ENCODE measurements at regions not wholly inside any gene's neighbourhood (a gene's known extent, or its start where the extent isn't known, plus 50 kb on each side); places are given as distances from the start of the nearest gene placed in this dataset.
"Not testable (repeated sequence)": the region's sequence is repeated elsewhere in the genome, so short reads cannot be mapped to it uniquely, and the experiment has no call there.

- DNase-seq, result no peak
These were observed 857.2 kb downstream of the BRINP3 start for GRCh38 chr1:189620471-189620870.

- no peak for DNase-seq
These were observed 854.3 kb downstream of the BRINP3 start for GRCh38 chr1:189623336-189623735.

- DNase-seq, result no peak
These were observed 850.2 kb downstream of the BRINP3 start for GRCh38 chr1:189627427-189627826.

GRCh38 chr1:189628857-189629256 lies 848.8 kb downstream of the BRINP3 start:
- DNase-seq, result no peak

GRCh38 chr1:189633658-189634057 lies 844.0 kb downstream of the BRINP3 start:
- DNase-seq, result no peak

GRCh38 chr1:189637041-189637440 lies 840.6 kb downstream of the BRINP3 start:
- DNase-seq, result no peak

- not testable (repeated sequence) for DNase-seq
These were observed 833.5 kb downstream of the BRINP3 start for GRCh38 chr1:189644156-189644555.

- no peak for DNase-seq
These were observed 832.7 kb downstream of the BRINP3 start for GRCh38 chr1:189644970-189645369.

GRCh38 chr1:189646066-189646465 lies 831.6 kb downstream of the BRINP3 start:
- no peak for DNase-seq

- no peak for DNase-seq
These were observed 822.8 kb downstream of the BRINP3 start for GRCh38 chr1:189654906-189655305.

GRCh38 chr1:189656628-189657530 lies 820.8 kb downstream of the BRINP3 start:
- no peak for DNase-seq

- DNase-seq, result no peak
These were observed 819.9 kb downstream of the BRINP3 start for GRCh38 chr1:189657715-189658114.

GRCh38 chr1:189658381-189658780 lies 819.3 kb downstream of the BRINP3 start:
- no peak for DNase-seq

GRCh38 chr1:189659731-189660130 lies 817.9 kb downstream of the BRINP3 start:
- DNase-seq, result no peak

GRCh38 chr1:189662190-189662589 lies 815.5 kb downstream of the BRINP3 start:
- DNase-seq, result no peak

GRCh38 chr1:189669846-189670245 lies 807.8 kb downstream of the BRINP3 start:
- no peak for DNase-seq

- DNase-seq, result no peak
These were observed 804.4 kb downstream of the BRINP3 start for GRCh38 chr1:189673217-189673616.

- no peak for DNase-seq
These were observed 801.9 kb downstream of the BRINP3 start for GRCh38 chr1:189675712-189676244.

GRCh38 chr1:189678779-189679178 lies 798.9 kb downstream of the BRINP3 start:
- no peak for DNase-seq

- no peak for DNase-seq
These were observed 796.3 kb downstream of the BRINP3 start for GRCh38 chr1:189681252-189681919.

- DNase-seq, result no peak
These were observed 795.1 kb downstream of the BRINP3 start for GRCh38 chr1:189682591-189682990.

GRCh38 chr1:189686288-189686687 lies 791.4 kb downstream of the BRINP3 start:
- no peak for DNase-seq

GRCh38 chr1:189693140-189693539 lies 784.5 kb downstream of the BRINP3 start:
- no peak for DNase-seq

GRCh38 chr1:189696297-189696696 lies 781.4 kb downstream of the BRINP3 start:
- DNase-seq, result no peak
